Gastrocnemius medialis (tissue), 4 donors: ENCODE measurements at regions not wholly inside any gene's neighbourhood (a gene's known extent, or its start where the extent isn't known, plus 50 kb on each side); places are given as distances from the start of the nearest gene placed in this dataset.
"Not testable (repeated sequence)": the region's sequence is repeated elsewhere in the genome, so short reads cannot be mapped to it uniquely, and the experiment has no call there.

Source experiments
- ATAC-seq, 2 donors: fragments of 150-250 bp; one replicate each; pipeline ENCODE4 v1.9.1; 2016
- DNase-seq, 2 donors: peaks; one replicate each; pipeline ENCODE4 v3.0.0-alpha.2; 2019
- H3K27ac ChIP-seq, 4 donors: fragments of 200-600 bp; sonication (generic); 1 replicate in 1 of 4; 2 replicates in 3 of 4; pipeline ENCODE4 v1.5.1; 2016 to 2018; ENCODE audit warnings: mild to moderate bottlenecking in 2 of 4, moderate library complexity in 1 of 4
- H3K27me3 ChIP-seq, 3 donors: fragments of 200-600 bp; sonication (generic) in 2 of 3; 1 replicate in 1 of 3; 2 replicates in 2 of 3; pipeline versions ENCODE4 v1.5.1 to v1.6.0; 2016 to 2019; ENCODE audit warnings: mild to moderate bottlenecking in 1 of 3, moderate library complexity in 1 of 3
- H3K36me3 ChIP-seq, 2 donors: fragments of 200-600 bp; sonication (generic) in 1 of 2; one replicate each; pipeline ENCODE4 v1.5.1; 2017 to 2018
- H3K4me1 ChIP-seq, 2 donors: fragments of 200-600 bp; sonication (generic) in 1 of 2; one replicate each; pipeline ENCODE4 v1.5.1; 2016 to 2017; ENCODE audit warnings: mild to moderate bottlenecking in 2 of 2
- H3K4me3 ChIP-seq, 4 donors: fragments of 200-600 bp; sonication (generic) in 3 of 4; 1 replicate in 1 of 4; 2 replicates in 3 of 4; pipeline ENCODE4 v1.5.1; 2016 to 2019; ENCODE audit warnings: mild to moderate bottlenecking in 2 of 4
- H3K9me3 ChIP-seq, 3 donors: fragments of 200-600 bp; sonication (generic) in 2 of 3; 1 replicate in 1 of 3; 2 replicates in 2 of 3; pipeline ENCODE4 v1.5.1; 2016 to 2019
- POLR2A ChIP-seq, 2 donors: fragments of 450-650 bp; IDR thresholded peaks; one replicate each; pipeline ENCODE4 v1.6.1; 2017; ENCODE audit warnings: antibody characterized with exemption in 2 of 2, mild to moderate bottlenecking in 2 of 2, moderate library complexity in 2 of 2
- in situ Hi-C, 4 donors: fragments of 200-750 bp; cut with MboI; loops; one replicate each; pipeline versions ENCODE4 v1.15.0 to v1.8.0; 2017; ENCODE audit warnings: low sequenced_read_pairs in 4 of 4
- intact Hi-C: fragments of 100-400 bp; cut with DNase I; formaldehyde crosslinking; loops from one replicate; pipeline ENCODE4 v1.15.1; 2023; ENCODE audit warnings: low total_unique reads
- TF ChIP-seq, protein P1 (sequence below), 5 experiments: fragments of 450-650 bp in 3 of 5; fragments of 200-600 bp in 2 of 5; sonication (generic) in 2 of 5; IDR thresholded peaks in 4 of 5; conservative IDR thresholded peaks in 1 of 5; 1 replicate in 4 of 5; 2 replicates in 1 of 5; pipeline ENCODE4 v1.5.1; 2016 to 2019; ENCODE audit warnings: antibody characterized with exemption in 5 of 5, mild to moderate bottlenecking in 3 of 5, moderate library complexity in 3 of 5

DNA sequence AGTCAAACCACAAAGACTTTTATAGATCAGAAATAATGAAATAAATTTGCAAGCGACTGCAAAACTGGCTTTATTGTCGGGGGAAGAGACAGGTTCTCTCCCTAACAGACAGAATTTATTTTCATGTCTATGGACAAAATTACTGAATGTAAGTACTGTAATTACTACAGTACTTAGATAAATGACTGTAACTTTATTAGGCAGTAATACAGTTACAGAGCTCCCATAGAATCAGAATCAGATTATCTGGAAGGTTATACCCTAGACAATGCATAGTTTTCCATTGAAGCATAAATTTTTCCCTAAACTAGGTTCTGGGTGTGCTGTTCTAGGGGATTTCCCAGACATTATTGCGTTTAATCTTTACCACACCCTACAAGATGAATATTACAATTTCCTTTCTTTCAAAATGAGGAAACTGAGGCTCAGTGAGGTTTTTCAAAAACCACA lies 114.2 kb downstream of the C12orf75 start:
- H3K4me3 ChIP-seq, result no peak overlapping the region
- H3K27ac ChIP-seq, result no peak overlapping the region
- TF ChIP-seq, protein P1, sequence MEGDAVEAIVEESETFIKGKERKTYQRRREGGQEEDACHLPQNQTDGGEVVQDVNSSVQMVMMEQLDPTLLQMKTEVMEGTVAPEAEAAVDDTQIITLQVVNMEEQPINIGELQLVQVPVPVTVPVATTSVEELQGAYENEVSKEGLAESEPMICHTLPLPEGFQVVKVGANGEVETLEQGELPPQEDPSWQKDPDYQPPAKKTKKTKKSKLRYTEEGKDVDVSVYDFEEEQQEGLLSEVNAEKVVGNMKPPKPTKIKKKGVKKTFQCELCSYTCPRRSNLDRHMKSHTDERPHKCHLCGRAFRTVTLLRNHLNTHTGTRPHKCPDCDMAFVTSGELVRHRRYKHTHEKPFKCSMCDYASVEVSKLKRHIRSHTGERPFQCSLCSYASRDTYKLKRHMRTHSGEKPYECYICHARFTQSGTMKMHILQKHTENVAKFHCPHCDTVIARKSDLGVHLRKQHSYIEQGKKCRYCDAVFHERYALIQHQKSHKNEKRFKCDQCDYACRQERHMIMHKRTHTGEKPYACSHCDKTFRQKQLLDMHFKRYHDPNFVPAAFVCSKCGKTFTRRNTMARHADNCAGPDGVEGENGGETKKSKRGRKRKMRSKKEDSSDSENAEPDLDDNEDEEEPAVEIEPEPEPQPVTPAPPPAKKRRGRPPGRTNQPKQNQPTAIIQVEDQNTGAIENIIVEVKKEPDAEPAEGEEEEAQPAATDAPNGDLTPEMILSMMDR (IDR thresholded peaks at IDR 0.05 in 4 of 5, conservative IDR thresholded peaks at IDR 0.05 in 1 of 5), result no peak
- TF ChIP-seq POLR2A (IDR thresholded peaks at IDR 0.05), result no peak
- ATAC-seq (no peak), DNase-seq (no peak)
- no peaks in the 10 kb centered on the region for H3K36me3 ChIP-seq
- intact Hi-C loops (no loop called here), in situ Hi-C loops (no loop called here)
- no peaks in the 10 kb centered on the region for H3K27me3 ChIP-seq
- no peaks in the 10 kb centered on the region for H3K9me3 ChIP-seq
- H3K4me1 ChIP-seq, result peaks cover 0 to 22% of the 10 kb centered on the region in 2 donors

DNA sequence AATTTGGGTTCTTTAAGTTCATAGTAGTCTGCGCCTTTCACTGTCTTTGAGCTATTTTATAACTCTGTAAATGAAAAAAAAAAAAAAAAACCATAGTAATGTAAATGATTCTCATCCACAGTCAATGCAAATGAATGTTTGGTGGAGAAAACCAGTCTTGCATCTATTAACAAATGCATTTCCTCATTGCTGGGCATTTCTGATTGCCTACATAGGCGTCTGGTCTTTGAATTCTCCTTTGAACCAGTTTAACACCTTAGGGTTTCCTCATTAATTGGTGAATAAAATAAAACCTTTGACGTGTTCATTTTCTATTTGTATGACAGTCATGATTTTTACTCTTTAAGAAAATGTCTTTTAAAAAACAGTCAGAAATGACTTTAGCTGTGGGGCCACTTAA lies 114.8 kb downstream of the C12orf75 start:
- intact Hi-C loops (no loop called here), in situ Hi-C loops (no loop called here)
- TF ChIP-seq, protein P1 (IDR thresholded peaks at IDR 0.05 in 4 of 5, conservative IDR thresholded peaks at IDR 0.05 in 1 of 5), result no peak
- TF ChIP-seq POLR2A (IDR thresholded peaks at IDR 0.05), result no peak
- Histone ChIP-seq H3K27me3 (no peaks in the 10 kb centered on the region), H3K36me3 (no peaks in the 10 kb centered on the region), H3K9me3 (no peaks in the 10 kb centered on the region), H3K4me1 (peaks cover 0 to 22% of the 10 kb centered on the region in 2 donors), H3K27ac (peak overlapping the region in 2 of 4 donors; percentile 27 to 44), H3K4me3 (no peak overlapping the region)
- ATAC-seq (no peak), DNase-seq (no peak)

DNA sequence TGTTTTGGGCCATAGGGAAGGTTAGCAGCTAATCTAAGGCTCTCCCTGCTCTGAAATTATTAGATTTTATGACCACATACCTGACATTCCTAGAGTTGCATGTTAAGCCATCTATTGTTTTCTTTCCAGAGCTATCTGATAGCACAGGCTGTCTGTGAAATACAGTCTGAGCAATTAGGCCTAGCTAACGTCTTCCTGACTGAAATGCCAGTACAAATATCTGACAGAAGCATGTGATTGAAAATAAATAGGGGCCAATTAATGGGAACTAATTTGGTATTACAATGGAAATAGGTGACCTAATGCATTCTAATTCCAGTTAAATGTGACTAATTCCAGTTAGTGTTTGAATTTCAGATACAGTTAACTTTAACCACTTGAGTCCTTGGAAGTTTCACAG lies 115.2 kb downstream of the C12orf75 start:
- Histone ChIP-seq H3K4me3 (no peak overlapping the region), H3K27me3 (no peaks in the 10 kb centered on the region), H3K9me3 (no peaks in the 10 kb centered on the region), H3K27ac (peak overlapping the region in 3 of 4 donors; percentile 16 to 44 (median 27)), H3K36me3 (no peaks in the 10 kb centered on the region), H3K4me1 (peaks cover 0 to 22% of the 10 kb centered on the region in 2 donors)
- ATAC-seq (peak; percentile 56 to 65), DNase-seq (no peak)
- in situ Hi-C loops, result no loop called here
- intact Hi-C loops, result no loop called here
- no peak for TF ChIP-seq POLR2A (IDR thresholded peaks at IDR 0.05)
- TF ChIP-seq, protein P1 (IDR thresholded peaks at IDR 0.05 in 4 of 5, conservative IDR thresholded peaks at IDR 0.05 in 1 of 5), result no peak

DNA sequence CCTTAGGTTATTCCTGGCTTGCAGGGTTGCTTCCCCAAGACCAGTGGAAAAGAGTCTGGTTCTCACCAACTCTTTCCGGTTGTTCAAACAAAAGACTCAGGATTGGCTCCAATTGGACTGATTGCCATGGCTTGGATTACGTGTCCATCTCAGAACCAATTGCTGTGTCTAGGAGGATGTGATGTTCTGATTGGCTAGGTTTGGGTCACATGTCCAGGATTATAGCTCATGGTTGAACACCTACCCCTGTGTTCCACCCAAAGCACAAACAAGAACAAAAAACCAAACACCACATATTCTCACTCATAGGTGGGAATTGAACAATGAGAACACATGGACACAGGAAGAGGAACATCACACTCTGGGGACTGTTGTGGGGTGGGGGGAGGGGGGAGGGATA lies 116.0 kb downstream of the C12orf75 start:
- H3K27me3 ChIP-seq, ATAC-seq, intact Hi-C loops, in situ Hi-C loops, DNase-seq, H3K9me3 ChIP-seq, H3K36me3 ChIP-seq, H3K4me3 ChIP-seq: not testable (repeated sequence)
- Histone ChIP-seq H3K4me1 (peaks cover 0 to 22% of the 10 kb centered on the region in 2 donors), H3K27ac (peak overlapping the region in 3 of 4 donors; percentile 16 to 44 (median 17))

DNA sequence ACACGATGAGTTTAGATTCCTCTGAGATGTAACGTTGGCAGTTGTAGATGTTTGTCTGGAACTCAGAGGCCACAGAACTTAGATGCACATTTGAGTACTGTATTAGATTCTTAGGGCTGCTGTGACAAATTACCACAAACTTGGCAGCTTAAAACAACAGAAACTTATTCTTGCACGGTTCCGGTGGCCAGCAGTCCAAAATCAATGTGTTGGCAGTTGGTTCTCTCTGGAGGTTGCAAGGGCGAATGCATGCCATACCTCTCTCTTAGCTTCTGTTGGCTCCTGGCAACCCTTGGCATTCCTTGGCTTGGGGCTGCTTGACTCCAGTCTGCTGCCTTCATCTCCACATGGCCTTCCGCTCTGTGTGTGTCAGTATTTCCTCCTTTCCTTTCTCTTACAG lies 118.9 kb downstream of the C12orf75 start:
- ATAC-seq, result no peak
- Histone ChIP-seq H3K27me3 (no peaks in the 10 kb centered on the region), H3K4me3 (no peak overlapping the region), H3K4me1 (peaks cover 0 to 13% of the 10 kb centered on the region in 2 donors), H3K9me3 (no peaks in the 10 kb centered on the region), H3K27ac (no peak overlapping the region), H3K36me3 (no peaks in the 10 kb centered on the region)
- no peak for DNase-seq
- TF ChIP-seq, protein P1 (IDR thresholded peaks at IDR 0.05 in 4 of 5, conservative IDR thresholded peaks at IDR 0.05 in 1 of 5), result no peak
- TF ChIP-seq POLR2A (IDR thresholded peaks at IDR 0.05), result no peak
- intact Hi-C loops, result no loop called here
- in situ Hi-C loops, result no loop called here
